ENCODE measurements at regions not wholly inside any gene's neighbourhood (a gene's known extent, or its start where the extent isn't known, plus 50 kb on each side); places are given as distances from the start of the nearest gene placed in this dataset.

DNA sequence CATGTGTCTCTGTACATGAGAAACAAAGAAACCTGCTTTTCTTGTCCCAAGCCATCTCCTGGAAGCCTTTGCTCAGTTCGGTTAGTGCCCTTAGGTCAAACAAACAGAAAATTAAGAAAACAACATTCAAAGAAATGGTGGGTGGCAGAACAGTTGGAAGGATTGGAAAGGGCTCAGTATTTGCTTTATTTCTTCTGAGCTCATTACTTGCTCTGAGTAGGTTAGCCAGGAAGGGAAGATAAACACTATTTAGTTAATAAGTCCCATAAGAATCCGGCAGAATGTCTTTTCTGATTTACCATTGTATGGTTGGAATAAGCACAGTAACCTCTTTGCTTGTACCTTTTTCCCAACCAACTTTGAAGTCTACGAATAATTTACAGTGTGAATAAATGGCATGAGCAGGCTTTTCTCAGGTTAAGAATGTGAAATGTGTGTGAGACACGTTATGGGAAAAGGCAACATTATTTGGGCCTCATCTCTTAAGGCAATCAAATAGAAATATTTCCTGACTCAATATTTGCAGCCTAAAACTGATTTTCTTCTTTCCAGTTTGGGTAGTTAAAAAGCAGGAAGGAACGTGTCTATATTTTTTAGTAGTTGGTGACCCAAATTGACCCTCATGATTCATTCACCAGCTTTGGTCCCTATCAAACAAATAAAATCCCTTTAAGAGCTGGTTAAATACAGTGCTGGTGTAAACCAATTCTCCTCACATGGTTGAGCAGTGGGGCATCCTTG is 158.5 kb downstream of the DKK1 start:
- Mint-ChIP-seq H3K27ac (no peak overlapping the region), H3K4me1 (ENCODE audit: low read depth) (no peaks in the 10 kb centered on the region), H3K4me3 (no peak overlapping the region), H3K27me3 (ENCODE audit: low read depth) (no peaks in the 10 kb centered on the region), H3K36me3 (ENCODE audit: insufficient read depth in 2 of 2) (peaks cover 0 to 2% of the 10 kb centered on the region in 2 donors), H3K9me3 (peaks cover 5% of the 10 kb centered on the region in 2 donors)
- DNase-seq (no peak), ATAC-seq (replicated peaks in 1 of 2) (no peak)

DNA sequence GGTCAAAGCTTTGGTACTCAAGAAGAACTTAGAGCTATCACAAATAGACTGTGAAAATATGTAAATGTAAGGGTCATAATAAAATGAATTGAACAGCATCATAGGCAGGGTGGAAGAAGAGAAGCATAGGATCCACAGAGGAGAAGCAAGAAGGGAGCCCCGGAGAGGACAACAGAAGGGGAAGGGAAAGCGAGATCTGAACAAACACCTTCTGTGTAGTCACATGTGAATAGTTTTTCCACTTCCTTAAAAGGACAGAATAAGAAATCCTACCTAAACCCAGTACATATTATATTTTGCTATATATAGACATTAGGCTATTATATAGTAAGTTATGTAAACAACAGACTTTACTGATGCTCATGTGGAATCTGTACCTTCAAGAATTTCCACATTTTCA is 160.2 kb downstream of the DKK1 start:
- H3K9me3 Mint-ChIP-seq, result peaks cover 2 to 5% of the 10 kb centered on the region in 2 donors
- ATAC-seq (replicated peaks in 1 of 2) (no peak), DNase-seq (no peak)
- no peaks in the 10 kb centered on the region for H3K4me1 Mint-ChIP-seq (ENCODE audit: low read depth)
- H3K27ac Mint-ChIP-seq, result no peak overlapping the region
- no peaks in the 10 kb centered on the region for H3K27me3 Mint-ChIP-seq (ENCODE audit: low read depth)
- H3K4me3 Mint-ChIP-seq, result no peak overlapping the region
- H3K36me3 Mint-ChIP-seq (ENCODE audit: insufficient read depth in 2 of 2), result no peaks in the 10 kb centered on the region

- Mint-ChIP-seq H3K27ac (no peak overlapping the region), H3K27me3 (ENCODE audit: low read depth) (no peaks in the 10 kb centered on the region), H3K4me1 (ENCODE audit: low read depth) (no peaks in the 10 kb centered on the region), H3K9me3 (peaks cover 2 to 5% of the 10 kb centered on the region in 2 donors), H3K4me3 (no peak overlapping the region), H3K36me3 (ENCODE audit: insufficient read depth in 2 of 2) (no peaks in the 10 kb centered on the region)
- no peak for ATAC-seq (replicated peaks in 1 of 2)
- no peak for DNase-seq
Measured at GRCh38 chr10:52477305-52477704, 163.2 kb downstream of the DKK1 start.

- Mint-ChIP-seq H3K27ac (no peak overlapping the region), H3K9me3 (peaks cover 3 to 4% of the 10 kb centered on the region in 2 donors), H3K36me3 (ENCODE audit: insufficient read depth in 2 of 2) (no peaks in the 10 kb centered on the region), H3K27me3 (ENCODE audit: low read depth) (no peaks in the 10 kb centered on the region), H3K4me1 (ENCODE audit: low read depth) (no peaks in the 10 kb centered on the region), H3K4me3 (no peak overlapping the region)
- no peak for DNase-seq
- ATAC-seq (replicated peaks in 1 of 2), result no peak
Measured at GRCh38 chr10:52479567-52479966, 165.5 kb downstream of the DKK1 start.

DNA sequence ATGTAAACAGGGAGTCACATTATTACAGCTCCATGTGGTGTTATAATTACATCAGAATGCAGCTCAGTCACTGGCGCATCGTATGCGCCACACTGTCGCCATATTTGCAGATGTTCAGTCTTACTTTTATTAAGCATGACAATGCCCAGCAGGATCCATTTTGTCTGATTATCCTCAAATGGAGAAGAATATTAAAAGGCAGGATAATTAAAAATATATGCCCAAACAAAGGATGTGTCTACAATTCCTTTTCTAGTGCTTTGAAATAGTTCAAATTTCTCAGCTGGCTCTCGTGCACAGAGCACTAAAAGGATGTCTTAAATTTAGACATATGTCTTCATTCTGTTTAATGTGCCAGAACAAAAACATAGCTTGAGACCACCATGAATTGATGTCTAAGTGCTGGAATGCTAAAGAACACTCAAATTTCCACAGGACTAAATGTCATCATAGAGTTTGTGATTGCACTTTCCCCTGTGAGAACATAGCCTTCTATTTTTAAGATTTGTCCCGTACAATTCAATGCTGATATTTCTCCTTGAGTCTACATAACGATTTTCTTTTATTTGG is 168.0 kb downstream of the DKK1 start:
- Mint-ChIP-seq H3K4me3 (no peak overlapping the region), H3K27me3 (ENCODE audit: low read depth) (no peaks in the 10 kb centered on the region), H3K36me3 (ENCODE audit: insufficient read depth in 2 of 2) (no peaks in the 10 kb centered on the region), H3K4me1 (ENCODE audit: low read depth) (no peaks in the 10 kb centered on the region), H3K9me3 (peaks cover under 1 to 2% of the 10 kb centered on the region in 2 donors), H3K27ac (no peak overlapping the region)
- ATAC-seq (replicated peaks in 1 of 2), result no peak
- DNase-seq, result no peak

DNA sequence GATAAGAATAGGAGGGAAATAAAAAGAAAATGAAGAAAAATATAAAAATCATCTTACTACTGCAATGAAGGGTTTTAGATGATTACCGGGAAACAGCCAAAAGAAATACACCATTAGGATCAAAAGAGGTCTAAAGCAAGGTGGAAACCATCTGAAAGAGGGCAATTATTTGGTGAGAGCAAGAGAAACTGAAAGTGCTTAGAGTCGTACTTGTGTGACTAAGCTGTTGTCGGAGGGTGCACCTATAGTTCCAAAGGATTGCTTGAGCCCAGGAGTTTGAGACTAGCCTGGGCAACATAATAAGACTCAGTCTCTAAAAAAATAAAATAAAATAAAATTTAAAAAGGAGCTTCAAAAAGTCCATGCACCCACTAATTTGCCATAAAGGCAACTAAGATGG is 169.5 kb downstream of the DKK1 start:
- no peaks in the 10 kb centered on the region for H3K4me1 Mint-ChIP-seq (ENCODE audit: low read depth)
- no peak overlapping the region for H3K27ac Mint-ChIP-seq
- H3K27me3 Mint-ChIP-seq (ENCODE audit: low read depth), result no peaks in the 10 kb centered on the region
- no peak for ATAC-seq (replicated peaks in 1 of 2)
- H3K9me3 Mint-ChIP-seq, result peaks cover 0 to 2% of the 10 kb centered on the region in 2 donors
- no peak for DNase-seq
- no peaks in the 10 kb centered on the region for H3K36me3 Mint-ChIP-seq (ENCODE audit: insufficient read depth in 2 of 2)
- H3K4me3 Mint-ChIP-seq, result no peak overlapping the region

DNA sequence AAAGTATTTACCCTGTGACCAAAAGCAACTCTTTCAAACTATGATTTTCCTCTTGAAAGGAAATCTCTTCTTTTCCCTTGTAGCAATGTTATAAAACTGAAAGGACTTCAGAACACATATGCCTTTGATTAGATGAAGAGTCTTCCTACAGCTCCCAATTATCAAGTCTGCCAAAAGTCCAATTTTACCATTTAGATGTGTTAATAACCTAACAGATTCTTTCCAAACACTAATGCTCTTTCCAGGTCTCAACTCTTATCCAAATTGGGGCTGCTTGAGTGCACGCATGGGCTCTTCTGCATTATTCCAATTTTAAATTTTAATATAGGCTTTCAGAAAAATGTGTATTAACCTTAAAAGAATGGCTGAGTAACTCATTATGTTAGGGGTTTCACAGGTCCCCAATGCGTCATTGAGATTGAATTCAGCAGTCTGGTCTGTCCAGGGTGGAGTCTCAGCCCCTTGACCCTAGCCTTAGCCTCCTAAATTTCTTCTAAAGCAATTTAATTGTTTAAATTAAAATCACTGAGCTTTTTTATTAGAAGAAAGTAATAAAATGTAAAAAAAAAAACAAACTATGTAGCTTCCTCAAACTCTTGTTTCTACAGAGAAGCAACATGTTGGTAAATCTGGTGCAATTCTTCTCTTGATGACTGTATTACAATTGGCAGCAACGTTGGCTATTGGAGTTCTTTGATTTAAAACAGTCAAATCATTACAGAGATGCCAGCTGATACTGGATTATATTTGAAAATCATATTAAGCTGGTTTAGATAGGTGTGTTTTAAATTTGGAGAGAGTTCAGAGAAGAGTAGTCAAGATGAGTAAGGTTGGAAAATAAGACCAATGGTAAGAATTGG is 170.4 kb downstream of the DKK1 start:
- Mint-ChIP-seq H3K4me3 (no peak overlapping the region), H3K9me3 (peaks cover 0 to 2% of the 10 kb centered on the region in 2 donors), H3K27me3 (ENCODE audit: low read depth) (no peaks in the 10 kb centered on the region), H3K4me1 (ENCODE audit: low read depth) (no peaks in the 10 kb centered on the region), H3K27ac (no peak overlapping the region), H3K36me3 (ENCODE audit: insufficient read depth in 2 of 2) (no peaks in the 10 kb centered on the region)
- no peak for DNase-seq
- ATAC-seq (replicated peaks in 1 of 2), result no peak

DNA sequence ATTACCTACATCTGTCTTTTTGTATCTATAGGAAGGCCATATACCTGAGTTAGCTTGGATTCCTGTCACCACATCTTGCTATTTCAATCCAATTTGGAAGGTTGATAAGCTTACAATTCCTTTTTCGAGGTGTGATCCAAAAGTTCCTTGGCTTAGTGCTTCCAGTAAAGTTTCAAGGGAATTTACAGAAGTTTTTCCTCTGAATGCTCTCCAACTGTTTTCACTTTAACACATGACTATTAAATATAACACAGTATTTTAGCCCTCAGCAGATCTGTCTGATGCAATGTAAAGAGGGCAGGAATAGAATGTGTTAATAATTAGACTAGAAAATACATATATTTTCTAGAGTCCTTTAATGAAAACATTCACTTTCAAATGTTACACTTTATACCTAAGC is 171.4 kb downstream of the DKK1 start:
- ATAC-seq (replicated peaks in 1 of 2), result no peak
- DNase-seq, result no peak
- H3K36me3 Mint-ChIP-seq (ENCODE audit: insufficient read depth in 2 of 2), result no peaks in the 10 kb centered on the region
- H3K9me3 Mint-ChIP-seq, result peaks cover 0 to 2% of the 10 kb centered on the region in 2 donors
- no peak overlapping the region for H3K4me3 Mint-ChIP-seq
- H3K4me1 Mint-ChIP-seq (ENCODE audit: low read depth), result no peaks in the 10 kb centered on the region
- H3K27ac Mint-ChIP-seq, result no peak overlapping the region
- no peaks in the 10 kb centered on the region for H3K27me3 Mint-ChIP-seq (ENCODE audit: low read depth)

DNA sequence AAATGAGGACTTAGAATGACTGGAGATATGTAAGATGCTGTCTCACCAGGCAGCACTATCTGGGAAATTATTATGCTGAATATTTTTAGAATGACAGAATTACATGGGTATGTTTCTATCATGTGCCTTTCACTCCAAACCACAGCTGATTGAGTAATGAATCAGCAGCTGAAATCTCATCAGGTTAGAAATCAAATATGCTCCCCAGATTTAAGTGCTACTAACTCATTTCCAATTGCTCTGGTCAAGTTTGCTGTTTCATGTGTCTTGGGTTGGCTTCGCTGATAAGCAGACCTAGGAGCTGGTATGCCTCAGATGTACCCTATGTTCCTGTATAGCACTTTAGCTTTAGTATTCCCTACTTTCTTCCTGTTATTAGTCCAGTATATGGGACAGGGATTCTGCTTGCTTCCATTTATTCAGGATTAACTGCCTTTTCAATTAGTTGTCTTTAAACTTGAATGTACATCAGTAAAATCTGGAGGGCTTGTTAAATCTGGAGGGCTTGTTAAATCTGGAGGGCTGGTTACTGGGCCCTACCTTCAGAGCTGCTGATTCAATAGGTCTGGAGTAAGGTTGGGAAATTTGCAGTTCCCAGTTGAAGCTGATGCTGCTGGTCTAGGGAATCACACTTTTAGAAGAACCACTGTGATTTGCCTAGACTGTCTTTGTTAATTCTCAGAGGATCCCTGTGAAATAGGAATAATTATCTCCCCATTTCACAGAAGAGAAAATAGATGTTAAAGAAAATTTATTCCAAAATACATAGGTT is 172.9 kb downstream of the DKK1 start:
- no peaks in the 10 kb centered on the region for H3K36me3 Mint-ChIP-seq (ENCODE audit: insufficient read depth in 2 of 2)

DNA sequence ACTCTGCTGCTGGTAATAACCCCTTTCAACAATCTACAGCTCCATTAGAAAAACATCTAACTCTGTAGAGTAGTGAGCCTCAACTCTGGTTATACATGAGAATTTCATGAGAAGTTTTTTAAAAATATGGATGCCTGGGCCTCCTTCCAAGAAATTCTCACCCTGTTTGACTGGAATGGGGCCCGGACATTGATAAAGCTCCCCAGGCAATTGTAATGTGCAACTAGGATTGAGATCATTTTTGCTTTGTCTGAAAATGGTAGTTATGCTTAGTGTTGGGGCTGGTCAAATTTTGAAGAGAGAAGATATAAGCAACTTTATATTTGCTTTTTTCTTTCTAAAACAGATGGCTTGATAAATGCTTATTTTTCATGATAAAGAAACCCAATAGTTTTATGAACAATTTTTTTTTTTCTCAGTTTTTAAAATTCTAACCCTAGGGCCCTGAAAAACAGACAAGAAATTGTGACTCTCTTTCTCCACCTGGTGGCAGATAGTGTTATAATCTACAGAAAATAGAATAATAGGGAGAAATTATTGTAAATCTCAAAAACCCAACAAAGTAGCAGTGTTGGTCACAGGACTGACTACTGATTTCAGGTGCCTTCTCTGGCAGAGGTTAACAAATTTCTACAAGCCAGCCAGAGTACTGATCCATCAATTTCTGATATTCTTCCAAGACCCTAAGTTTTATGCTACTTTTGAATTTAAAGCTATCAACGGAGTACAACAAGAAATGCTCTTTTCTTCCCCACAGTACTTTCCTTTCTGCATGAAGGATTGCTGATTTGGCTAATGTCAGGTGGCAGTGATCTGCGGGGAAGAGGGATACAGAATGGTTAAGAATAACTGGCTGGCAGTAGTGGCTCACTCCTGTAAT is 174.8 kb downstream of the DKK1 start:
- no peak overlapping the region for H3K27ac Mint-ChIP-seq
- no peak for DNase-seq
- no peaks in the 10 kb centered on the region for H3K4me1 Mint-ChIP-seq (ENCODE audit: low read depth)
- H3K4me3 Mint-ChIP-seq, result no peak overlapping the region
- no peaks in the 10 kb centered on the region for H3K36me3 Mint-ChIP-seq (ENCODE audit: insufficient read depth in 2 of 2)
- no peak for ATAC-seq (replicated peaks in 1 of 2)
- no peaks in the 10 kb centered on the region for H3K27me3 Mint-ChIP-seq (ENCODE audit: low read depth)
- peaks cover 0 to 2% of the 10 kb centered on the region in 2 donors for H3K9me3 Mint-ChIP-seq

More for the DNA sequence above, 172.9 kb downstream of the DKK1 start:
- H3K27me3 Mint-ChIP-seq (ENCODE audit: low read depth), result no peaks in the 10 kb centered on the region
- no peak for DNase-seq
- H3K9me3 Mint-ChIP-seq, result peaks cover 0 to 2% of the 10 kb centered on the region in 2 donors
- no peak for ATAC-seq (replicated peaks in 1 of 2)
- no peak overlapping the region for H3K4me3 Mint-ChIP-seq
- no peak overlapping the region for H3K27ac Mint-ChIP-seq
- no peaks in the 10 kb centered on the region for H3K4me1 Mint-ChIP-seq (ENCODE audit: low read depth)

DNA sequence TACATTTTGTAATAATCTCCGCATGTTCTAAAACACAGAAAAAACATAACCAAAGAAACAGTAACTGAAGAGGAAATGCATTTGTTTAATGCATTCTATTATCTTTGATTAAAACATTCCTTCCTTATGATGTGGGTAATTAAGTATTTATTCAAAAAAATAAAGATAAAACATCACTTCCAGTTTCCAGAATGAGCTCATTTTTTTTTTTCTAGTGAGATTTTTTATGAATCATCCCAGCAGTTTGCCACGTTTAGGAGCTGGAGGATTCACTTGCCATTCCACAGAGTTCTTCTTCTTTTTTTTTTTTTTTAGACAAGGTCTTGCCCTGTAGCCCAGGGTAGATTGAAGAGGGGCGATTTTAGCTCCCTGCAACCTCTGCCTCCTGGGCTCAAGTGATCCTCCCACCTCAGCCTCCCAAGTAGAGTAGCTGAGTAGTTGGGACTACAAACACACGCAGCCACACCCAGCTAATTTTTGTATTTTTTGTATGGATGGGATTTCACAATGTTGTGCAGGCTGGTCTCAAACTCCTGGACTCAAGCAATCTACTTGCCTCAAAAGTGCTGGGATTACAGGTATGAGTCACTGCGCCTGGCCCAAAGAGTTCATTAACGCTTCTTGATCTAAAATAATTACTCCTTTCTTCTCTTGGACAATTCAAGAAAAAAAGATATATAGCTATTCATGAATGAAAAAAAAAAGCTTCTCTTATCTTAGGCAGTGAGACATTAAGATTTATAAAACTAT is 177.3 kb downstream of the DKK1 start:
- H3K27ac Mint-ChIP-seq, result no peak overlapping the region
- DNase-seq, result no peak
- no peak overlapping the region for H3K4me3 Mint-ChIP-seq
- no peaks in the 10 kb centered on the region for H3K27me3 Mint-ChIP-seq (ENCODE audit: low read depth)
- no peak for ATAC-seq (replicated peaks in 1 of 2)
- H3K9me3 Mint-ChIP-seq, result peaks cover 0 to 2% of the 10 kb centered on the region in 2 donors
- H3K36me3 Mint-ChIP-seq (ENCODE audit: insufficient read depth in 2 of 2), result no peaks in the 10 kb centered on the region
- no peaks in the 10 kb centered on the region for H3K4me1 Mint-ChIP-seq (ENCODE audit: low read depth)

Measured in activated T-cell treated with anti-CD3 and anti-CD28 coated beads, Interleukin-2, amount 50 U/mL, for 72 hours (primary cell).